OCI-LY3 (cell line): ENCODE measurements at regions not wholly inside any gene's neighbourhood (a gene's known extent, or its start where the extent isn't known, plus 50 kb on each side); places are given as distances from the start of the nearest gene placed in this dataset.

ENCODE experiments used
- H2AFZ ChIP-seq: fragments of 200-600, 300-600 bp; shearing (Covaris generic); 2 replicates; pipeline ENCODE4 v1.6.0; 2014; ENCODE audit warnings: antibody characterized with exemption, low read depth, low read length
- H3K27ac ChIP-seq: fragments of 200-600, 300-600 bp; sonication (generic); 2 replicates; pipeline ENCODE4 v1.5.1; 2014; ENCODE audit warnings: mild to moderate bottlenecking, low read length, moderate library complexity, mixed read lengths
- H3K27me3 ChIP-seq: fragments of 200-600, 300-600 bp; sonication (generic); 2 replicates; pipeline ENCODE4 v1.6.1; 2014; ENCODE audit warnings: low read depth, low read length, mixed read lengths
- H3K36me3 ChIP-seq: fragments of 200-600, 300-600 bp; sonication (generic); replicated peaks from 2 replicates; pipeline ENCODE3; 2014; ENCODE audit warnings: low read depth, low read length, mixed read lengths
- H3K4me1 ChIP-seq: fragments of 300-600, 200-600 bp; sonication (generic); 2 replicates; pipeline ENCODE4 v1.6.1; 2014; ENCODE audit warnings: low read length, mixed read lengths
- H3K4me2 ChIP-seq: fragments of 200-600, 300-600 bp; sonication (generic); 2 replicates; pipeline ENCODE4 v1.6.1; 2014; ENCODE audit warnings: low read length, mixed read lengths
- H3K4me3 ChIP-seq: fragments of 300-600, 200-600 bp; sonication (generic); 2 replicates; pipeline ENCODE4 v1.5.1; 2014; ENCODE audit warnings: antibody characterized with exemption, mild to moderate bottlenecking, low read length, moderate library complexity
- H3K79me2 ChIP-seq: fragments of 300-600, 200-600 bp; shearing (Covaris generic); 2 replicates; pipeline ENCODE4 v1.6.1; 2014; ENCODE audit warnings: mild to moderate bottlenecking, low read length, mixed read lengths
- H3K9ac ChIP-seq: fragments of 300-600, 200-600 bp; shearing (Covaris generic); 2 replicates; pipeline ENCODE4 v1.6.0; 2014; ENCODE audit warnings: mild to moderate bottlenecking, low read length, moderate library complexity
- H3K9me3 ChIP-seq: fragments of 200-600, 300-600 bp; shearing (Covaris generic); 2 replicates; pipeline ENCODE4 v1.6.1; 2014; ENCODE audit warnings: low read length, mixed read lengths; ENCODE audit not compliant: insufficient read depth
- H4K20me1 ChIP-seq: fragments of 200-600, 300-600 bp; sonication (generic); 2 replicates; pipeline ENCODE4 v1.6.1; 2016; ENCODE audit warnings: low read length, mixed read lengths; ENCODE audit not compliant: insufficient read depth
- EZH2phosphoT487 ChIP-seq: fragments of 200-600 bp; shearing (Covaris generic); IDR thresholded peaks from 2 replicates; pipeline ENCODE4 v1.6.1; 2018; ENCODE audit warnings: antibody characterized with exemption, mixed run types, low read depth
- TF ChIP-seq, protein P1 (sequence below): fragments of 200-600, 300-600 bp; sonication (generic); IDR thresholded peaks from 2 replicates; pipeline ENCODE4 v1.5.1; 2014; ENCODE audit warnings: antibody characterized with exemption, low read length, low read depth

DNA sequence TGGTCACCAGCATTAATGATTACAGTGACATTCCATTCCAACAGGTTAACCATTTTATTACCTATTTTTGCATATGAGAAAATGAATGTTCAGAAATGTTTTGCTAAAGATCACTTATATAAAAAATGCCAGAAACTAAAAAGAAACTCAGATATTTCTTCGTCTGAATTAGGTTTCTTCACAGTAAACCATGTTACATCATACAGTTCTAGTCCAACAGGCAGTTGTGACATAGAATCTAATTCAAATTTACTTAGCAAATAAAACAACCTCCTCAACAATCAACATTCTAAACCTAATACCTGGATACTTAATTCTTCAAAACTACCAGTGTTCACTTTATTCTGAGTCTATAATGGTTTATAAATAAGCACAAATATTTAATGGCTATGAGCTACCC lies 416.3 kb upstream of the LRRTM4 start:
- Histone ChIP-seq H3K36me3 (no peaks in the 10 kb centered on the region), H3K4me3 (no peak overlapping the region), H3K9ac (no peak overlapping the region), H4K20me1 (no peaks in the 10 kb centered on the region), H3K27ac (no peak overlapping the region), H3K27me3 (no peaks in the 10 kb centered on the region), H3K9me3 (no peaks in the 10 kb centered on the region), H3K4me1 (no peaks in the 10 kb centered on the region), H3K4me2 (no peak overlapping the region), H2AFZ (no peak overlapping the region), H3K79me2 (no peaks in the 10 kb centered on the region)
- TF ChIP-seq, protein P1, sequence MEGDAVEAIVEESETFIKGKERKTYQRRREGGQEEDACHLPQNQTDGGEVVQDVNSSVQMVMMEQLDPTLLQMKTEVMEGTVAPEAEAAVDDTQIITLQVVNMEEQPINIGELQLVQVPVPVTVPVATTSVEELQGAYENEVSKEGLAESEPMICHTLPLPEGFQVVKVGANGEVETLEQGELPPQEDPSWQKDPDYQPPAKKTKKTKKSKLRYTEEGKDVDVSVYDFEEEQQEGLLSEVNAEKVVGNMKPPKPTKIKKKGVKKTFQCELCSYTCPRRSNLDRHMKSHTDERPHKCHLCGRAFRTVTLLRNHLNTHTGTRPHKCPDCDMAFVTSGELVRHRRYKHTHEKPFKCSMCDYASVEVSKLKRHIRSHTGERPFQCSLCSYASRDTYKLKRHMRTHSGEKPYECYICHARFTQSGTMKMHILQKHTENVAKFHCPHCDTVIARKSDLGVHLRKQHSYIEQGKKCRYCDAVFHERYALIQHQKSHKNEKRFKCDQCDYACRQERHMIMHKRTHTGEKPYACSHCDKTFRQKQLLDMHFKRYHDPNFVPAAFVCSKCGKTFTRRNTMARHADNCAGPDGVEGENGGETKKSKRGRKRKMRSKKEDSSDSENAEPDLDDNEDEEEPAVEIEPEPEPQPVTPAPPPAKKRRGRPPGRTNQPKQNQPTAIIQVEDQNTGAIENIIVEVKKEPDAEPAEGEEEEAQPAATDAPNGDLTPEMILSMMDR, result no peak
- no peak for TF ChIP-seq EZH2phosphoT487

DNA sequence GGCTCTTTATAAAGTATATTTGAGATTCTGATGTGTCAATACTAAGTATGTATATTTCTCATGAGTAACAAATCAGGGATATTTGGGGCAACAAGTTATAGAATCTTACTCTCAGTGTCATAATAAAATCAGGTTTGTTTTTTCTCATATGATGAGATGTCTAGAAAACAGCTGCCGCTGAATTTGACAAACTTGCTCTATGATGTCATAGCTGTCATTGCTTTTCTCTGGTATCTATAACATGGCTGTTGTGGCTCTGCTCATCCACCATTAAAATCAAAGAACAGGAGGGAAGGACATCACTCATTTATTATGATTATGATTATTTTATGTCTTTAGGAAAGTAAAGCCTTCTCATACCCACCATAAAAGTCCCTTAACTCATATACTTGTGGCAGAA lies 417.2 kb upstream of the LRRTM4 start:
- TF ChIP-seq EZH2phosphoT487, result no peak
- TF ChIP-seq, protein P1, result no peak
- H3K27ac ChIP-seq, result no peak overlapping the region
- no peaks in the 10 kb centered on the region for H3K79me2 ChIP-seq
- no peak overlapping the region for H3K9ac ChIP-seq
- no peaks in the 10 kb centered on the region for H3K9me3 ChIP-seq
- H3K4me2 ChIP-seq, result no peak overlapping the region
- no peak overlapping the region for H2AFZ ChIP-seq
- no peak overlapping the region for H3K4me3 ChIP-seq
- no peaks in the 10 kb centered on the region for H3K27me3 ChIP-seq
- no peaks in the 10 kb centered on the region for H3K36me3 ChIP-seq
- no peaks in the 10 kb centered on the region for H3K4me1 ChIP-seq
- H4K20me1 ChIP-seq, result no peaks in the 10 kb centered on the region

DNA sequence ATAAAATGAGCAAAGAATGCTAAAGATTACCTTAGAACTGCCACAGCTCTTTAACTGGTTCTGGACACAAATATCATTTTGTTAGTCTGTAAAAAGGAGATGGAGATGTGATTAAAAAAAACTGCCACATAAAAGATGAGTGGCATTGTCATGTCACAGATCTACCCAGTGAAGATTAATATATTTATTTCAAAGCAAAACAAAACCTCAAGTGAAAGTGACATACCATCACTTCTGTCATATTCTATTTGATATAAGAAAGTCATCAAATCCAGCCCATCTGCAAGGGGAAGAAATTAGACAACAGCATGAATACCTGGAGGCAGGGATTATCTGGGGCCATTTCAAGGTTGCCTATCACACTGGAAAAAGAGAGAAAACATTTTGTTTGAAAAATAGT lies 417.6 kb upstream of the LRRTM4 start:
- Histone ChIP-seq H3K36me3 (no peaks in the 10 kb centered on the region), H3K9me3 (no peaks in the 10 kb centered on the region), H3K27ac (no peak overlapping the region), H3K4me2 (no peak overlapping the region), H4K20me1 (no peaks in the 10 kb centered on the region), H3K4me1 (no peaks in the 10 kb centered on the region), H3K27me3 (no peaks in the 10 kb centered on the region), H3K4me3 (no peak overlapping the region), H3K9ac (no peak overlapping the region), H2AFZ (no peak overlapping the region), H3K79me2 (no peaks in the 10 kb centered on the region)
- no peak for TF ChIP-seq EZH2phosphoT487
- TF ChIP-seq, protein P1, result no peak

DNA sequence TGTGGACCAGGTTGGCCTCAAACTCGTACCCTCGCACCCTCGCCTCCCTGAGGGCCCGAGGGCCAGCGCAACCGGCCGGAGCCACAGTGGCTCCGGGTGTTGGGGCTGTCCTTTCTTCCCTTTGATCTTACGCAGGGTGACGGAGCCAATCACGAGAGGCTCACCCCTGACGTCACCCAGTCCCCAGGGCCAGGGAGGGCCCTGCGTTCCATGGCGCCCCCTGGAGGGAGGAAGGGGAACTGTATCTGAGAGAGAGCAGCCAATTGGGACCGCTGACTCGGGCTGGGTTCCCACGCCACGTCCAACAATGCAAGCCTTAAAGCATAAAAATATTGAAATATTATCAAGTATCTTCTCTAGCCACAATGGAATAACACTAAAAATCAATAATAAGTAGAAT lies 432.8 kb upstream of the LRRTM4 start:
- no peaks in the 10 kb centered on the region for H3K27me3 ChIP-seq
- H3K27ac ChIP-seq, result no peak overlapping the region
- no peaks in the 10 kb centered on the region for H4K20me1 ChIP-seq
- no peak overlapping the region for H2AFZ ChIP-seq
- H3K36me3 ChIP-seq, result no peaks in the 10 kb centered on the region
- H3K9ac ChIP-seq, result no peak overlapping the region
- H3K4me3 ChIP-seq, result no peak overlapping the region
- H3K4me2 ChIP-seq, result no peak overlapping the region
- no peaks in the 10 kb centered on the region for H3K9me3 ChIP-seq
- H3K79me2 ChIP-seq, result no peaks in the 10 kb centered on the region
- H3K4me1 ChIP-seq, result no peaks in the 10 kb centered on the region
- TF ChIP-seq, protein P1, result no peak; the same call in 1 of the 2 replicates
- no peak for TF ChIP-seq EZH2phosphoT487
